Hepatocyte (in vitro differentiated cells): ENCODE measurements at regions not wholly inside any gene's neighbourhood (a gene's known extent, or its start where the extent isn't known, plus 50 kb on each side); places are given as distances from the start of the nearest gene placed in this dataset.

Experiments used
- DNase-seq: peaks from one replicate; pipeline ENCODE4 v3.0.0-alpha.2; 2016; ENCODE audit warnings: low spot score
- H2AFZ ChIP-seq: fragments of 200-600 bp; sonication (generic); 2 replicates; pipeline ENCODE4 v1.6.0; 2016; ENCODE audit warnings: antibody characterized with exemption, mild to moderate bottlenecking
- H3K27ac ChIP-seq: fragments of 200-600 bp; sonication (generic); 2 replicates; pipeline ENCODE4 v1.5.1; 2016; ENCODE audit warnings: mild to moderate bottlenecking
- H3K27me3 ChIP-seq: fragments of 200-600 bp; sonication (generic); 2 replicates; pipeline ENCODE4 v1.6.1; 2016
- H3K36me3 ChIP-seq: fragments of 200-600 bp; sonication (generic); replicated peaks from 2 replicates; pipeline ENCODE4 v1.5.1; 2016; ENCODE audit warnings: low read depth; ENCODE audit not compliant: insufficient read depth
- H3K4me1 ChIP-seq: fragments of 200-600 bp; sonication (generic); 2 replicates; pipeline ENCODE4 v1.5.1; 2016; ENCODE audit warnings: mild to moderate bottlenecking, moderate library complexity; ENCODE audit not compliant: insufficient read depth
- H3K4me2 ChIP-seq: fragments of 200-600 bp; sonication (generic); 2 replicates; pipeline ENCODE4 v1.6.0; 2016
- H3K4me3 ChIP-seq: fragments of 200-600 bp; sonication (generic); 2 replicates; pipeline ENCODE4 v1.5.1; 2016; ENCODE audit warnings: mild to moderate bottlenecking
- H3K79me2 ChIP-seq: fragments of 200-600 bp; sonication (generic); 2 replicates; pipeline ENCODE4 v1.6.0; 2017; ENCODE audit warnings: mild to moderate bottlenecking
- H3K9me2 ChIP-seq: fragments of 200-600 bp; sonication (generic); replicated peaks from 2 replicates; pipeline ENCODE4 v1.6.0; 2017; ENCODE audit warnings: mild to moderate bottlenecking; ENCODE audit not compliant: insufficient read depth
- H3K9me3 ChIP-seq: fragments of 200-600 bp; sonication (generic); 2 replicates; pipeline ENCODE4 v1.5.1; 2016; ENCODE audit warnings: low read depth, mild to moderate bottlenecking
- H4K20me1 ChIP-seq: fragments of 200-600 bp; sonication (generic); 2 replicates; pipeline ENCODE4 v1.6.0; 2016; ENCODE audit warnings: mild to moderate bottlenecking; ENCODE audit not compliant: insufficient read depth, poor library complexity, severe bottlenecking
- CTCF ChIP-seq: fragments of 200-600 bp; sonication (generic); IDR thresholded peaks from 2 replicates; pipeline ENCODE4 v1.5.1; 2016; ENCODE audit warnings: antibody characterized with exemption, mild to moderate bottlenecking; ENCODE audit not compliant: poor library complexity
- EZH2 ChIP-seq: fragments of 200-600 bp; sonication (generic); IDR thresholded peaks from 2 replicates; pipeline ENCODE4 v1.6.1; 2016; ENCODE audit warnings: antibody characterized with exemption, mild to moderate bottlenecking, borderline replicate concordance
- EZH2phosphoT487 ChIP-seq: fragments of 200-600 bp; sonication (generic); IDR thresholded peaks from one replicate; pipeline ENCODE4 v1.6.1; 2018; ENCODE audit warnings: antibody characterized with exemption, mild to moderate bottlenecking, low read depth, moderate library complexity; ENCODE audit not compliant: unreplicated experiment, severe bottlenecking
- WGBS: methylation state at CpG from one replicate; pipeline ENCODE4 v1.1.6; 2016; ENCODE audit warnings: low lambda C conversion rate; ENCODE audit errors: missing lambda C conversion rate; 5-methylcytosine and 5-hydroxymethylcytosine counted together

GRCh38 chr5:72036951-72037350 lies 70.3 kb upstream of the MAP1B start:
- no peak for TF ChIP-seq EZH2phosphoT487
- no peak for TF ChIP-seq CTCF
- no peak for TF ChIP-seq EZH2
- Histone ChIP-seq H3K9me3 (no peaks in the 10 kb centered on the region), H4K20me1 (no peaks in the 10 kb centered on the region), H3K4me3 (no peak overlapping the region), H3K4me2 (no peak overlapping the region), H3K79me2 (no peaks in the 10 kb centered on the region), H2AFZ (no peak overlapping the region), H3K27me3 (no peaks in the 10 kb centered on the region), H3K27ac (no peak overlapping the region), H3K36me3 (no peaks in the 10 kb centered on the region), H3K4me1 (no peaks in the 10 kb centered on the region), H3K9me2 (no peaks in the 10 kb centered on the region)
- DNase-seq = no peak
- WGBS = 37% methylated on average over 3 of the region's 3 CpGs

- H3K79me2 ChIP-seq = no peaks in the 10 kb centered on the region
- no peak for TF ChIP-seq EZH2
- TF ChIP-seq CTCF = no peak
- no peak for TF ChIP-seq EZH2phosphoT487
These were observed 66.8 kb upstream of the MAP1B start for GRCh38 chr5:72040513-72040912.

GRCh38 chr5:72041654-72042053 lies 65.6 kb upstream of the MAP1B start:
- H3K9me3 ChIP-seq = no peaks in the 10 kb centered on the region
- no peak overlapping the region for H3K4me2 ChIP-seq
- no peak for TF ChIP-seq EZH2
- TF ChIP-seq EZH2phosphoT487 = no peak
- no peak for TF ChIP-seq CTCF
- no peak overlapping the region for H3K27ac ChIP-seq
- no peak overlapping the region for H3K4me3 ChIP-seq
- H3K9me2 ChIP-seq = no peaks in the 10 kb centered on the region
- H3K36me3 ChIP-seq = no peaks in the 10 kb centered on the region
- H3K4me1 ChIP-seq = no peaks in the 10 kb centered on the region
- 62% methylated on average over 2 of the region's 2 CpGs for WGBS
- no peaks in the 10 kb centered on the region for H3K79me2 ChIP-seq
- H2AFZ ChIP-seq = no peak overlapping the region
- H3K27me3 ChIP-seq = no peaks in the 10 kb centered on the region
- no peaks in the 10 kb centered on the region for H4K20me1 ChIP-seq
- no peak for DNase-seq

More at GRCh38 chr5:72040513-72040912, 66.8 kb upstream of the MAP1B start:
- Histone ChIP-seq H3K36me3 (no peaks in the 10 kb centered on the region), H3K9me2 (no peaks in the 10 kb centered on the region), H3K4me1 (no peaks in the 10 kb centered on the region), H2AFZ (no peak overlapping the region), H3K27me3 (no peaks in the 10 kb centered on the region), H3K4me2 (no peak overlapping the region), H3K4me3 (no peak overlapping the region), H3K27ac (no peak overlapping the region), H4K20me1 (no peaks in the 10 kb centered on the region), H3K9me3 (no peaks in the 10 kb centered on the region)
- DNase-seq = no peak

- no peaks in the 10 kb centered on the region for H3K79me2 ChIP-seq
- H4K20me1 ChIP-seq = no peaks in the 10 kb centered on the region
- H3K36me3 ChIP-seq = no peaks in the 10 kb centered on the region
- no peaks in the 10 kb centered on the region for H3K9me2 ChIP-seq
- DNase-seq = no peak
- no peak overlapping the region for H2AFZ ChIP-seq
- H3K4me3 ChIP-seq = no peak overlapping the region
- no peak overlapping the region for H3K4me2 ChIP-seq
- no peaks in the 10 kb centered on the region for H3K27me3 ChIP-seq
- 86% methylated on average over 1 of the region's 1 CpG for WGBS
- no peak overlapping the region for H3K27ac ChIP-seq
- no peak for TF ChIP-seq EZH2phosphoT487
- TF ChIP-seq EZH2 = no peak
- no peak for TF ChIP-seq CTCF
- H3K9me3 ChIP-seq = no peaks in the 10 kb centered on the region
- H3K4me1 ChIP-seq = no peaks in the 10 kb centered on the region
These were observed 65.2 kb upstream of the MAP1B start for GRCh38 chr5:72042097-72042496.
